Central memory CD4-positive, alpha-beta T cell (primary cell): ENCODE measurements at regions not wholly inside any gene's neighbourhood (a gene's known extent, or its start where the extent isn't known, plus 50 kb on each side); places are given as distances from the start of the nearest gene placed in this dataset.

ENCODE experiments used
- DNase-seq: peaks from one replicate; pipeline ENCODE4 v3.0.0; 2022

- DNase-seq = no peak
These were observed 80.8 kb upstream of the JUN start for GRCh38 chr1:58864654-58865053.

GRCh38 chr1:58866578-58866977 lies 82.7 kb upstream of the JUN start:
- DNase-seq = no peak

GRCh38 chr1:58869638-58870297 lies 85.9 kb upstream of the JUN start:
- no peak for DNase-seq

GRCh38 chr1:58870298-58870676 lies 86.4 kb upstream of the JUN start:
- DNase-seq = no peak

- no peak for DNase-seq
These were observed 90.5 kb upstream of the JUN start for GRCh38 chr1:58874342-58874741.

GRCh38 chr1:58874757-58875755 lies 91.2 kb upstream of the JUN start:
- no peak for DNase-seq

- DNase-seq = no peak
These were observed 95.6 kb upstream of the JUN start for GRCh38 chr1:58879464-58879863.

GRCh38 chr1:58880592-58880991 lies 96.7 kb upstream of the JUN start:
- DNase-seq = no peak

GRCh38 chr1:58881471-58881994 lies 97.7 kb upstream of the JUN start:
- DNase-seq = no peak

GRCh38 chr1:58882322-58882948 lies 98.6 kb upstream of the JUN start:
- no peak for DNase-seq

GRCh38 chr1:58883037-58883887 lies 99.4 kb upstream of the JUN start:
- no peak for DNase-seq

- no peak for DNase-seq
These were observed 100.1 kb upstream of the JUN start for GRCh38 chr1:58883888-58884482.

GRCh38 chr1:58884706-58885661 lies 101.1 kb upstream of the JUN start:
- no peak for DNase-seq

GRCh38 chr1:58885998-58886397 lies 102.2 kb upstream of the JUN start:
- DNase-seq = no peak

GRCh38 chr1:58886611-58887010 lies 102.8 kb upstream of the JUN start:
- DNase-seq = no peak

GRCh38 chr1:58887059-58887458 lies 103.2 kb upstream of the JUN start:
- DNase-seq = no peak

- DNase-seq = no peak
These were observed 105.0 kb upstream of the JUN start for GRCh38 chr1:58888833-58889232.

- DNase-seq = no peak
These were observed 106.3 kb upstream of the JUN start for GRCh38 chr1:58890113-58890512.

GRCh38 chr1:58890609-58891008 lies 106.8 kb upstream of the JUN start:
- no peak for DNase-seq

- no peak for DNase-seq
These were observed 107.5 kb upstream of the JUN start for GRCh38 chr1:58891347-58891746.
